Loucy (cell line): ENCODE measurements at regions not wholly inside any gene's neighbourhood (a gene's known extent, or its start where the extent isn't known, plus 50 kb on each side); places are given as distances from the start of the nearest gene placed in this dataset.
A peak's percentile ranks its signal among the peaks of the same experiment; 100 is the strongest.
"Not testable (repeated sequence)": the region's sequence is repeated elsewhere in the genome, so short reads cannot be mapped to it uniquely, and the experiment has no call there.

Experiments
- H2AFZ ChIP-seq: fragments of 200-600 bp; sonication (generic); 2 replicates; pipeline ENCODE4 v1.6.0; 2016; ENCODE audit warnings: antibody characterized with exemption, mild to moderate bottlenecking, low read length, moderate library complexity
- H3F3A ChIP-seq: fragments of 200-600 bp; 2 replicates; pipeline ENCODE4 v1.6.0; 2016; ENCODE audit warnings: antibody characterized with exemption, low read depth, mild to moderate bottlenecking
- H3K27me3 ChIP-seq: fragments of 200-600 bp; sonication (generic); 2 replicates; pipeline ENCODE4 v1.6.1; 2014; ENCODE audit warnings: low read length, mild to moderate bottlenecking; ENCODE audit not compliant: insufficient read depth, poor library complexity, severe bottlenecking
- H3K36me3 ChIP-seq: fragments of 200-600 bp; sonication (generic); 2 replicates; pipeline ENCODE4 v1.6.1; 2016; ENCODE audit warnings: low read length; ENCODE audit not compliant: insufficient read depth
- H3K4me1 ChIP-seq: fragments of 200-600 bp; sonication (generic); 2 replicates; pipeline ENCODE4 v1.5.1; 2014; ENCODE audit warnings: low read length, mild to moderate bottlenecking; ENCODE audit not compliant: insufficient read depth, poor library complexity, severe bottlenecking
- H3K4me2 ChIP-seq: fragments of 200-600 bp; sonication (generic); 2 replicates; pipeline ENCODE4 v1.6.0; 2014; ENCODE audit warnings: antibody characterized with exemption, low read length, low read depth, mild to moderate bottlenecking; ENCODE audit not compliant: poor library complexity, severe bottlenecking
- H3K4me3 ChIP-seq: fragments of 200-600 bp; sonication (generic); 2 replicates; pipeline ENCODE4 v1.5.1; 2014; ENCODE audit warnings: low read length, mild to moderate bottlenecking, mixed read lengths; ENCODE audit not compliant: poor library complexity, severe bottlenecking
- H3K79me2 ChIP-seq: fragments of 200-600 bp; sonication (generic); 2 replicates; pipeline ENCODE4 v1.6.1; 2014; ENCODE audit warnings: low read length; ENCODE audit not compliant: insufficient read depth
- H3K9ac ChIP-seq: fragments of 200-600 bp; sonication (generic); 2 replicates; pipeline ENCODE4 v1.6.0; 2014; ENCODE audit warnings: mild to moderate bottlenecking, low read depth, low read length, moderate library complexity; ENCODE audit not compliant: poor library complexity, severe bottlenecking
- H3K9me2 ChIP-seq: fragments of 200-600 bp; sonication (generic); replicated peaks from 2 replicates; pipeline ENCODE4 v1.6.1; 2016; ENCODE audit warnings: low read depth, low read length, mixed read lengths
- H3K9me3 ChIP-seq: fragments of 200-600 bp; sonication (generic); 2 replicates; pipeline ENCODE4 v1.6.1; 2014; ENCODE audit warnings: mild to moderate bottlenecking, antibody characterized with exemption, low read length, low read depth; ENCODE audit not compliant: insufficient read depth
- H4K20me1 ChIP-seq: fragments of 200-600 bp; sonication (generic); 2 replicates; pipeline ENCODE4 v1.6.0; 2014; ENCODE audit warnings: antibody characterized with exemption, low read length, mild to moderate bottlenecking; ENCODE audit not compliant: insufficient read depth, poor library complexity, severe bottlenecking
- CTCF ChIP-seq: fragments of 200-600 bp; sonication (generic); conservative IDR thresholded peaks from 2 replicates; pipeline ENCODE4 v1.5.1; 2014; ENCODE audit warnings: mild to moderate bottlenecking, antibody characterized with exemption, low read length

- not testable (repeated sequence) for H4K20me1 ChIP-seq, H3K9me2 ChIP-seq, H3K4me3 ChIP-seq, H3K9ac ChIP-seq, H3K4me2 ChIP-seq, H2AFZ ChIP-seq, H3K27me3 ChIP-seq, H3K9me3 ChIP-seq, H3F3A ChIP-seq, H3K36me3 ChIP-seq, H3K79me2 ChIP-seq, H3K4me1 ChIP-seq
- TF ChIP-seq CTCF: peak; percentile 39; the same call in 1 of the 2 replicates
Measured at GRCh38 chr13:52235900-52236595, 76.7 kb upstream of the NEK3 start.

- not testable (repeated sequence) for H2AFZ ChIP-seq, H3K9me3 ChIP-seq, H3K9me2 ChIP-seq, H3K36me3 ChIP-seq, H3K4me1 ChIP-seq, H3K27me3 ChIP-seq, H3K4me3 ChIP-seq, H4K20me1 ChIP-seq, H3K4me2 ChIP-seq, H3F3A ChIP-seq, H3K9ac ChIP-seq, H3K79me2 ChIP-seq
Measured at GRCh38 chr13:52234928-52235327, 75.5 kb upstream of the NEK3 start.

- not testable (repeated sequence) for H4K20me1 ChIP-seq, H3K36me3 ChIP-seq, H3K9me3 ChIP-seq, H3K9me2 ChIP-seq, H3K27me3 ChIP-seq, H3K9ac ChIP-seq, H3K4me3 ChIP-seq, H3K4me1 ChIP-seq, H3F3A ChIP-seq, H2AFZ ChIP-seq, H3K4me2 ChIP-seq, H3K79me2 ChIP-seq
Measured at GRCh38 chr13:52223063-52223462, 63.7 kb upstream of the NEK3 start.

GRCh38 chr13:52213920-52214319, 54.5 kb upstream of the NEK3 start:
- not testable (repeated sequence) for H3F3A ChIP-seq, H3K79me2 ChIP-seq, H3K9me2 ChIP-seq, H3K27me3 ChIP-seq, H3K9me3 ChIP-seq, H3K4me1 ChIP-seq, H3K4me3 ChIP-seq, H3K9ac ChIP-seq, H3K36me3 ChIP-seq, H2AFZ ChIP-seq, H4K20me1 ChIP-seq, H3K4me2 ChIP-seq

GRCh38 chr13:52212886-52213285, 53.5 kb upstream of the NEK3 start:
- not testable (repeated sequence) for H2AFZ ChIP-seq

GRCh38 chr13:52211416-52211776, 52.0 kb upstream of the NEK3 start:
- H3K9me2 ChIP-seq, H2AFZ ChIP-seq, H4K20me1 ChIP-seq, H3K4me2 ChIP-seq, H3K4me1 ChIP-seq, H3K9ac ChIP-seq, H3K79me2 ChIP-seq, H3K9me3 ChIP-seq, H3F3A ChIP-seq, H3K4me3 ChIP-seq, H3K36me3 ChIP-seq, H3K27me3 ChIP-seq: not testable (repeated sequence)

More at GRCh38 chr13:52212886-52213285, 53.5 kb upstream of the NEK3 start:
- not testable (repeated sequence) for H3K4me1 ChIP-seq, H3K9me2 ChIP-seq, H3K4me2 ChIP-seq, H3K27me3 ChIP-seq, H3K36me3 ChIP-seq, H4K20me1 ChIP-seq, H3K9ac ChIP-seq, H3K4me3 ChIP-seq, H3K9me3 ChIP-seq, H3F3A ChIP-seq, H3K79me2 ChIP-seq
